Endodermal cell (in vitro differentiated cells): ENCODE measurements at regions not wholly inside any gene's neighbourhood (a gene's known extent, or its start where the extent isn't known, plus 50 kb on each side); places are given as distances from the start of the nearest gene placed in this dataset.

Source experiments
- DNase-seq: peaks from one replicate; pipeline ENCODE4 v3.0.0-alpha.2; 2017
- H3K27ac ChIP-seq: 2 replicates; pipeline ENCODE4 v1.5.1; 2013; ENCODE audit warnings: mild to moderate bottlenecking, low read depth, low read length, moderate library complexity
- H3K27me3 ChIP-seq: 2 replicates; pipeline ENCODE4 v1.6.1; 2013; ENCODE audit warnings: mild to moderate bottlenecking, low read length, moderate library complexity; ENCODE audit not compliant: insufficient read depth, control insufficient read depth, poor library complexity, severe bottlenecking
- H3K36me3 ChIP-seq: 2 replicates; pipeline ENCODE4 v1.7.0; 2013; ENCODE audit warnings: mild to moderate bottlenecking, low read length, moderate library complexity; ENCODE audit not compliant: control insufficient read depth, insufficient read depth
- H3K4me1 ChIP-seq: one replicate; pipeline ENCODE4 v1.7.0; 2013; ENCODE audit warnings: low read length; ENCODE audit not compliant: control insufficient read depth, insufficient read depth
- H3K4me3 ChIP-seq: 2 replicates; pipeline ENCODE4 v1.5.1; 2013; ENCODE audit warnings: mild to moderate bottlenecking, low read length, moderate library complexity
- H3K9ac ChIP-seq: 2 replicates; pipeline ENCODE4 v1.6.1; 2013; ENCODE audit warnings: mild to moderate bottlenecking, low read length, moderate library complexity; ENCODE audit not compliant: poor library complexity, severe bottlenecking; ENCODE audit errors: extremely low read depth
- H3K9me3 ChIP-seq: 2 replicates; pipeline ENCODE4 v1.6.1; 2013; ENCODE audit warnings: mild to moderate bottlenecking, low read length, moderate library complexity; ENCODE audit not compliant: control insufficient read depth
- H3K27ac Mint-ChIP-seq: 2 replicates; pipeline ENCODE4 v1.8.0; 2020; ENCODE audit warnings: mixed read lengths
- H3K27me3 Mint-ChIP-seq: 2 replicates; pipeline ENCODE4 v1.8.0; 2021; ENCODE audit warnings: mild to moderate bottlenecking, mixed read lengths; ENCODE audit not compliant: insufficient read depth
- H3K36me3 Mint-ChIP-seq: 2 replicates; pipeline ENCODE4 v1.8.0; 2020; ENCODE audit warnings: low read depth, mixed read lengths
- H3K4me1 Mint-ChIP-seq: 2 replicates; pipeline ENCODE4 v1.8.0; 2020; ENCODE audit warnings: mixed read lengths
- H3K4me3 Mint-ChIP-seq: 2 replicates; pipeline ENCODE4 v1.8.0; 2020; ENCODE audit warnings: mild to moderate bottlenecking, moderate library complexity, mixed read lengths
- H3K9me3 Mint-ChIP-seq: 2 replicates; pipeline ENCODE4 v1.8.0; 2020; ENCODE audit warnings: mild to moderate bottlenecking, mixed read lengths
- CTCF ChIP-seq: fragments of 200-600 bp; sonication (generic); conservative IDR thresholded peaks from 2 replicates; pipeline ENCODE4 v1.5.0; 2021; ENCODE audit warnings: antibody characterized with exemption, mild to moderate bottlenecking
- WGBS, 2 experiments: methylation state at CpG; one replicate each; pipeline versions ENCODE4 v1.1.5 to v1.1.7; 2013; ENCODE audit warnings: missing lambda C conversion rate in 2 of 2, mixed read lengths in 1 of 2; ENCODE audit not compliant: insufficient coverage in 1 of 2, insufficient read length in 1 of 2; 5-methylcytosine and 5-hydroxymethylcytosine counted together

DNA sequence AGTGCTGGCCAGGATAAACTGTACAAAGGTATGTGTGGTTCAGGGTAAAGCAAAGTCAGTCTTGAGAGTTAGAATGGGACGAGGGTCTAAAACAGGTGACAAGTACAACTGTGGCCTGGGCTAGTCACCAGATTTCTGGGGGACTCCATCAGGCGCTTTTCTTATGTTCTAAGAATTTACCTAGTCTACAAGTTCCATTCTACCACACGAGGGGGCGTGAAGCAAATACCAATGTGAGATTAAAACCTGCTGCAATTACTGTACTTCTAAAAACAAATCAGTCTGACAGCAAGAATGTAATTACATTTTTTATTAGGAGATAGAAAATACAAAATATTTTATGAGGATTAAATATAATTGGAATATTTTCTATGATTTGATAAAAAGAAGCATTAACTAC, 146.5 kb downstream of the ALOX5 start:
- Mint-ChIP-seq H3K27me3 (no peaks in the 10 kb centered on the region), H3K9me3 (no peaks in the 10 kb centered on the region), H3K4me1 (peaks cover 9% of the 10 kb centered on the region), H3K4me3 (no peak overlapping the region), H3K36me3 (no peaks in the 10 kb centered on the region), H3K27ac (no peak overlapping the region)
- Histone ChIP-seq H3K36me3 (no peaks in the 10 kb centered on the region), H3K27me3 (no peaks in the 10 kb centered on the region), H3K4me3 (no peak overlapping the region), H3K4me1 (no peaks in the 10 kb centered on the region), H3K9me3 (no peaks in the 10 kb centered on the region), H3K27ac (no peak overlapping the region), H3K9ac (no peak overlapping the region)
- peak; percentile 26 for TF ChIP-seq CTCF
- 88 to 100% methylated on average over 1 to 4 of the region's 4 CpGs for WGBS, 2 experiments
- no peak for DNase-seq

GRCh38 chr10:45518741-45519140, 144.7 kb downstream of the ALOX5 start:
- no peak for TF ChIP-seq CTCF
- no peak overlapping the region for H3K4me3 Mint-ChIP-seq
- peaks cover under 1% of the 10 kb centered on the region for H3K9me3 Mint-ChIP-seq
- H3K4me3 ChIP-seq, result no peak overlapping the region
- no peaks in the 10 kb centered on the region for H3K36me3 Mint-ChIP-seq
- H3K4me1 Mint-ChIP-seq, result peaks cover 16% of the 10 kb centered on the region
- no peak overlapping the region for H3K27ac ChIP-seq
- H3K9me3 ChIP-seq, result no peaks in the 10 kb centered on the region
- H3K4me1 ChIP-seq, result no peaks in the 10 kb centered on the region
- no peaks in the 10 kb centered on the region for H3K36me3 ChIP-seq
- no peaks in the 10 kb centered on the region for H3K27me3 Mint-ChIP-seq
- H3K9ac ChIP-seq, result no peak overlapping the region
- H3K27ac Mint-ChIP-seq, result no peak overlapping the region
- 100% methylated on average over 1 of the region's 1 CpG for WGBS, 2 experiments
- DNase-seq, result no peak
- no peaks in the 10 kb centered on the region for H3K27me3 ChIP-seq

GRCh38 chr10:45515630-45516029, 141.6 kb downstream of the ALOX5 start:
- peaks cover 14% of the 10 kb centered on the region for H3K9me3 Mint-ChIP-seq
- H3K36me3 ChIP-seq, result no peaks in the 10 kb centered on the region
- peaks cover 12% of the 10 kb centered on the region for H3K4me1 Mint-ChIP-seq
- H3K9me3 ChIP-seq, result no peaks in the 10 kb centered on the region
- H3K36me3 Mint-ChIP-seq, result peaks cover 1% of the 10 kb centered on the region
- H3K9ac ChIP-seq, result no peak overlapping the region
- no peak overlapping the region for H3K27ac ChIP-seq
- H3K27ac Mint-ChIP-seq, result peak overlapping the region; percentile 23
- no peaks in the 10 kb centered on the region for H3K27me3 Mint-ChIP-seq
- TF ChIP-seq CTCF, result no peak
- 92 to 93% methylated on average over 4 to 6 of the region's 6 CpGs for WGBS, 2 experiments
- H3K4me1 ChIP-seq, result no peaks in the 10 kb centered on the region
- no peaks in the 10 kb centered on the region for H3K27me3 ChIP-seq
- H3K4me3 Mint-ChIP-seq, result no peak overlapping the region
- DNase-seq, result no peak
- H3K4me3 ChIP-seq, result no peak overlapping the region
